K562 (cell line): ENCODE measurements at regions not wholly inside any gene's neighbourhood (a gene's known extent, or its start where the extent isn't known, plus 50 kb on each side); places are given as distances from the start of the nearest gene placed in this dataset.
A peak's percentile ranks its signal among the peaks of the same experiment; 100 is the strongest.

Source experiments
- ATAC-seq: fragments of 200-7000 bp; cut with Tn5 transposase; 3 replicates; pipeline ENCODE4 v1.9.1; 2020; ENCODE audit warnings: moderate library complexity
- BruUV-seq: library from RNA; stranded (reverse); fragments of 400-500 nt; replicated peaks from 2 replicates; lab custom pipeline; 2021; lab: Mats Ljungman, UMichigan
- CTCF ChIA-PET: fragments of 300-600 bp; formaldehyde crosslinking; extraction: SDS; loops from one replicate; lab custom pipeline; 2021; ENCODE audit warnings: low intra/inter-chr PET ratio; lab: Yijun Ruan, JAX
- POLR2A ChIA-PET: fragments of 300-600, 350-650 bp; sonication (Branson Sonifier 250); formaldehyde crosslinking; extraction: SDS; loops from one replicate; lab custom pipeline; 2021; ENCODE audit warnings: antibody characterized with exemption, inconsistent platforms; lab: Yijun Ruan, JAX
- DNase-seq, 4 experiments: peaks; one replicate each; pipeline versions ENCODE4 v3.0.0 to v3.0.0-alpha.2; 2011 to 2018; ENCODE audit warnings: low spot score in 3 of 4, mixed read lengths in 3 of 4; ENCODE audit errors: extremely low read depth in 1 of 4
- FAIRE-seq: peaks from 2 replicates; lab custom pipeline; 2011; peaks lifted over from hg19 to GRCh38; lab: Jason Lieb, UNC
- H2AFZ ChIP-seq: 2 replicates; pipeline ENCODE4 v1.6.0; 2011; ENCODE audit warnings: low read depth, low read length, control low read depth, inconsistent platforms
- H3K27ac ChIP-seq: fragments of 200-600 bp; 3 replicates; pipeline ENCODE4 v1.8.0; 2011; ENCODE audit warnings: low read depth, mild to moderate bottlenecking, control low read depth, inconsistent platforms, low read length, moderate library complexity, mixed read lengths; ENCODE audit errors: extremely low read depth
- H3K27me3 ChIP-seq, 2 experiments: fragments of 300-600 bp in 1 of 2; 2 replicates in 1 of 2; 3 replicates in 1 of 2; pipeline versions ENCODE4 v1.6.0 to v1.8.0; 2011; ENCODE audit warnings: inconsistent platforms in 2 of 2, low read length in 2 of 2, mild to moderate bottlenecking in 1 of 2, mixed read lengths in 1 of 2, moderate library complexity in 1 of 2; ENCODE audit not compliant: control insufficient read depth in 2 of 2, insufficient read depth in 2 of 2
- H3K36me3 ChIP-seq: fragments of 300-600 bp; 3 replicates; pipeline ENCODE4 v1.8.0; 2011; ENCODE audit warnings: mild to moderate bottlenecking, low read length, inconsistent platforms; ENCODE audit not compliant: control insufficient read depth, insufficient read depth
- H3K4me1 ChIP-seq, 2 experiments: fragments of 200-600 bp in 1 of 2; replicated peaks in 1 of 2; 2 replicates in 1 of 2; 3 replicates in 1 of 2; pipeline versions ENCODE4 v1.5.1 to v1.8.0; 2011; ENCODE audit warnings: inconsistent platforms in 2 of 2, low read length in 2 of 2, mild to moderate bottlenecking in 1 of 2, mixed read lengths in 1 of 2, moderate library complexity in 1 of 2; ENCODE audit not compliant: control insufficient read depth in 2 of 2, insufficient read depth in 2 of 2
- H3K4me2 ChIP-seq: 2 replicates; pipeline ENCODE4 v1.6.1; 2011; ENCODE audit warnings: low read length, control low read depth, inconsistent platforms, mixed read lengths; ENCODE audit not compliant: insufficient read depth
- H3K4me3 ChIP-seq: fragments of 200-600 bp; sonication (generic), shearing (Covaris generic); 2 replicates; pipeline ENCODE4 v1.5.1; 2016; ENCODE audit warnings: control low read depth, inconsistent platforms
- H3K79me2 ChIP-seq: fragments of 200-600 bp; 3 replicates; pipeline ENCODE4 v1.8.0; 2011; ENCODE audit warnings: low read length, inconsistent platforms; ENCODE audit not compliant: control insufficient read depth, insufficient read depth
- H3K9ac ChIP-seq, 2 experiments: 2 replicates each; pipeline versions ENCODE4 v1.6.0 to v1.6.1; 2011; ENCODE audit warnings: low read depth in 2 of 2, low read length in 2 of 2, control low read depth in 1 of 2, inconsistent platforms in 1 of 2, mild to moderate bottlenecking in 1 of 2, mixed read lengths in 1 of 2; ENCODE audit not compliant: insufficient read depth in 1 of 2
- H3K9me1 ChIP-seq: one replicate; pipeline ENCODE4 v1.6.0; 2011; ENCODE audit warnings: inconsistent platforms, mild to moderate bottlenecking, low read length, moderate library complexity; ENCODE audit not compliant: control insufficient read depth, insufficient read depth
- H3K9me3 ChIP-seq: replicated peaks from 2 replicates; pipeline ENCODE4 v1.5.1; 2011; ENCODE audit warnings: low read depth, low read length, inconsistent platforms; ENCODE audit not compliant: control insufficient read depth, insufficient read depth
- H4K20me1 ChIP-seq: replicated peaks from 2 replicates; pipeline ENCODE4 v1.6.1; 2011; ENCODE audit warnings: low read length, inconsistent platforms, mixed read lengths; ENCODE audit not compliant: control insufficient read depth, insufficient read depth
- KLF10 ChIP-seq: fragments of 250-450 bp; sonication (Bioruptor Pico); IDR thresholded peaks from 2 replicates; pipeline ENCODE4 v1.6.1; 2021; ENCODE audit warnings: matching md5 sums
- SMAD4 ChIP-seq: fragments of 250-450 bp; sonication (Bioruptor Pico); conservative IDR thresholded peaks from 2 replicates; pipeline ENCODE4 v1.8.0; 2021; ENCODE audit warnings: inconsistent platforms, mild to moderate bottlenecking, moderate library complexity
- WGBS: fragments of 100-300 bp; shearing (Covaris generic); methylation state at CpG from one replicate; pipeline ENCODE4 v1.1.6; 2016; ENCODE audit warnings: low coverage, mixed read lengths; ENCODE audit not compliant: insufficient coverage; ENCODE audit errors: missing lambda C conversion rate; 5-methylcytosine and 5-hydroxymethylcytosine counted together
- in situ Hi-C: fragments of 300-500 bp; cut with MboI; formaldehyde crosslinking; loops from 4 replicates; pipeline ENCODE4 v1.15.0; 2018; ENCODE audit warnings: inconsistent platforms, mixed read lengths
- intact Hi-C: fragments of 100-400 bp; cut with micrococcal nuclease; formaldehyde crosslinking; loops from 2 replicates; pipeline ENCODE4 v1.14.2; 2022
- TF ChIP-seq, protein P1 (sequence below): fragments of 250-450 bp; sonication (Bioruptor Pico); IDR thresholded peaks from 2 replicates; pipeline ENCODE4 v1.8.0; 2021; ENCODE audit warnings: moderate library complexity, mild to moderate bottlenecking, inconsistent platforms

DNA sequence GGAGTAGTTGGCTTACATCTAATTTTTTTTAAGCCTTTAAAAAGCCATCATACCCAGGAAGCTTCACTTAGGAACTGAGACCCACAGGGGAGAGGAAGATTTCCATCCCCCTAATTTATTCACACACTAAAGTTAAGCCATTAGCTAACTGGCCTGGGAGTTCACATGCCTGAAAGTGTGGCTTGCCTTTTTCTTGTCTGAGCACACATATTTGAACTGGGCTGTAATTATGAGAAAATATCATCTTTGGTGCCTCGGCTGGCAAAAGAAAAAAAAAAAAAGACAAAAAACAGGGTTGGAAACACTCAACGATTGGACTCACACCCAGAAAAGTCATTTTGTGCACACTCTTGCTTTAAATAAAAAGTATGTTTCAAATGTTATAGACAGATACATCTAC is 847.3 kb downstream of the MAT2B start:
- TF ChIP-seq, protein P1, sequence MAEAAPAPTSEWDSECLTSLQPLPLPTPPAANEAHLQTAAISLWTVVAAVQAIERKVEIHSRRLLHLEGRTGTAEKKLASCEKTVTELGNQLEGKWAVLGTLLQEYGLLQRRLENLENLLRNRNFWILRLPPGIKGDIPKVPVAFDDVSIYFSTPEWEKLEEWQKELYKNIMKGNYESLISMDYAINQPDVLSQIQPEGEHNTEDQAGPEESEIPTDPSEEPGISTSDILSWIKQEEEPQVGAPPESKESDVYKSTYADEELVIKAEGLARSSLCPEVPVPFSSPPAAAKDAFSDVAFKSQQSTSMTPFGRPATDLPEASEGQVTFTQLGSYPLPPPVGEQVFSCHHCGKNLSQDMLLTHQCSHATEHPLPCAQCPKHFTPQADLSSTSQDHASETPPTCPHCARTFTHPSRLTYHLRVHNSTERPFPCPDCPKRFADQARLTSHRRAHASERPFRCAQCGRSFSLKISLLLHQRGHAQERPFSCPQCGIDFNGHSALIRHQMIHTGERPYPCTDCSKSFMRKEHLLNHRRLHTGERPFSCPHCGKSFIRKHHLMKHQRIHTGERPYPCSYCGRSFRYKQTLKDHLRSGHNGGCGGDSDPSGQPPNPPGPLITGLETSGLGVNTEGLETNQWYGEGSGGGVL (CRISPR knock-in tag), result no peak
- TF ChIP-seq SMAD4 (CRISPR knock-in tag) (0 out of 2 replicates have a peak, but pooled peaks have one; percentile 40), KLF10 (no peak)
- Histone ChIP-seq H3K9me3 (no peaks in the 10 kb centered on the region), H3K4me1 (peaks cover 14 to 56% of the 10 kb centered on the region in 2 experiments), H3K27me3 (no peaks in the 10 kb centered on the region), H3K9me1 (no peaks in the 10 kb centered on the region), H3K4me3 (no peak overlapping the region), H3K79me2 (no peaks in the 10 kb centered on the region; the same call in 2 of the 3 replicates), H3K36me3 (no peaks in the 10 kb centered on the region), H4K20me1 (no peaks in the 10 kb centered on the region), H3K9ac (no peak overlapping the region; a peak in 1 of 4 replicates), H3K4me2 (no peak overlapping the region), H2AFZ (peak overlapping the region; percentile 88), H3K27ac (peak overlapping the region; percentile 75; the same call in 2 of the 3 replicates)
- no TSS peak for BruUV-seq
- no peak for ATAC-seq
- ChIA-PET CTCF (no interaction called here), POLR2A (interaction anchor here (1.9 kb wide), 1 partner anchor 9 kb away, joined by 5 read pairs; no protein-coding TSS in a partner anchor)
- WGBS, result 0% methylated on average over 1 of the region's 2 CpGs
- DNase-seq, result no peak
- FAIRE-seq, result no peak
- in situ Hi-C loops, result loop anchor here (25.0 kb wide), 1 partner anchor 840 kb away; the partner anchor contains the start of gene MAT2B
- intact Hi-C loops, result loop anchor here (5.0 kb wide), 1 partner anchor 340 kb away; no protein-coding TSS in a partner anchor
